HFFc6 (cell line): ENCODE measurements at regions not wholly inside any gene's neighbourhood (a gene's known extent, or its start where the extent isn't known, plus 50 kb on each side); places are given as distances from the start of the nearest gene placed in this dataset.

Source experiments
- DNase-seq: peaks from one replicate; pipeline ENCODE4 v3.0.0-alpha.2; 2018
- H3K27ac Mint-ChIP-seq: 2 replicates; pipeline ENCODE4 v1.8.0; 2020; ENCODE audit warnings: mild to moderate bottlenecking, mixed read lengths
- H3K27me3 Mint-ChIP-seq: 2 replicates; pipeline ENCODE4 v1.8.0; 2021; ENCODE audit warnings: mild to moderate bottlenecking, moderate library complexity, mixed read lengths; ENCODE audit not compliant: insufficient read depth
- H3K36me3 Mint-ChIP-seq: 2 replicates; pipeline ENCODE4 v1.8.0; 2021; ENCODE audit warnings: low read depth, mixed read lengths
- H3K4me1 Mint-ChIP-seq: 2 replicates; pipeline ENCODE4 v1.8.0; 2020; ENCODE audit warnings: low read depth, mixed read lengths
- H3K4me3 Mint-ChIP-seq: 2 replicates; pipeline ENCODE4 v1.8.0; 2020; ENCODE audit warnings: mild to moderate bottlenecking, moderate library complexity, mixed read lengths
- H3K9me3 Mint-ChIP-seq: 2 replicates; pipeline ENCODE4 v1.8.0; 2020; ENCODE audit warnings: mild to moderate bottlenecking, mixed read lengths
- TF ChIP-seq, protein P1 (sequence below): fragments of 200-600 bp; sonication (generic); IDR thresholded peaks from 2 replicates; pipeline ENCODE4 v1.5.0; 2021; ENCODE audit warnings: antibody characterized with exemption, mild to moderate bottlenecking

DNA sequence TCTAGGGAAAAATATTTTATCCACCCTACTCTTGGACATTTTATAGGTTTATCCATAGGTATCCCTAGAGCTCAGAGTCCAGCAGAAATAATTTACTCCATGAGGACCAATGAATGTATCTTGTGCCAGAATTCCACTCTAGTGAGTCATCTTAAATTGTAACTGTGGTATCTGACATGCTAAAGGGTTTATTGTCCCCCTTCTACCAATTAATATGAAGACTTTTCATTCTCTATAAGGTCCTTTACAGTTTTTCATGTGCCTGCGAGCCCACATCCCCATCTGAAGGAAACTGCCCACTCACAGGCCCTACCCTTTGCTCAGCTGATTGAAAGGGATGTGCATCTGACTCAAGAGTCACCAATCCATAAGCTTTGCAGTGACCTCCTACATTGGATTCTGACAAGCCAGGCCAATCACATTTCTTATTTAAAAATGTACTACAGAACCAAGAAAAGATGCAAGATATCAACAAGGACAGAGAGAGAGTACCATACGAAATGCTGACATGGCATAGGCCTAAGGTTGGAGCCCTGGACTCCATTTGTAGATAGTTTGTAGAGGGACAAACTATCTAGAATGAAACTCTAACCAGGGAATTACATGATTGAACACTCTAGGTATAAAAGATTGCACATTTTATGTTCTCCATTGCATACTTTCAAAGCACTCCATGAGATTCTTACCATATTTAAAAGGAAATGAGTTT is 93.4 kb upstream of the DEFB112 start:
- DNase-seq: no peak
- no peak overlapping the region for H3K27ac Mint-ChIP-seq
- no peaks in the 10 kb centered on the region for H3K36me3 Mint-ChIP-seq
- TF ChIP-seq, protein P1, sequence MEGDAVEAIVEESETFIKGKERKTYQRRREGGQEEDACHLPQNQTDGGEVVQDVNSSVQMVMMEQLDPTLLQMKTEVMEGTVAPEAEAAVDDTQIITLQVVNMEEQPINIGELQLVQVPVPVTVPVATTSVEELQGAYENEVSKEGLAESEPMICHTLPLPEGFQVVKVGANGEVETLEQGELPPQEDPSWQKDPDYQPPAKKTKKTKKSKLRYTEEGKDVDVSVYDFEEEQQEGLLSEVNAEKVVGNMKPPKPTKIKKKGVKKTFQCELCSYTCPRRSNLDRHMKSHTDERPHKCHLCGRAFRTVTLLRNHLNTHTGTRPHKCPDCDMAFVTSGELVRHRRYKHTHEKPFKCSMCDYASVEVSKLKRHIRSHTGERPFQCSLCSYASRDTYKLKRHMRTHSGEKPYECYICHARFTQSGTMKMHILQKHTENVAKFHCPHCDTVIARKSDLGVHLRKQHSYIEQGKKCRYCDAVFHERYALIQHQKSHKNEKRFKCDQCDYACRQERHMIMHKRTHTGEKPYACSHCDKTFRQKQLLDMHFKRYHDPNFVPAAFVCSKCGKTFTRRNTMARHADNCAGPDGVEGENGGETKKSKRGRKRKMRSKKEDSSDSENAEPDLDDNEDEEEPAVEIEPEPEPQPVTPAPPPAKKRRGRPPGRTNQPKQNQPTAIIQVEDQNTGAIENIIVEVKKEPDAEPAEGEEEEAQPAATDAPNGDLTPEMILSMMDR: no peak
- H3K9me3 Mint-ChIP-seq: peaks cover 15% of the 10 kb centered on the region
- H3K4me1 Mint-ChIP-seq: no peaks in the 10 kb centered on the region
- no peak overlapping the region for H3K4me3 Mint-ChIP-seq
- H3K27me3 Mint-ChIP-seq: no peaks in the 10 kb centered on the region

DNA sequence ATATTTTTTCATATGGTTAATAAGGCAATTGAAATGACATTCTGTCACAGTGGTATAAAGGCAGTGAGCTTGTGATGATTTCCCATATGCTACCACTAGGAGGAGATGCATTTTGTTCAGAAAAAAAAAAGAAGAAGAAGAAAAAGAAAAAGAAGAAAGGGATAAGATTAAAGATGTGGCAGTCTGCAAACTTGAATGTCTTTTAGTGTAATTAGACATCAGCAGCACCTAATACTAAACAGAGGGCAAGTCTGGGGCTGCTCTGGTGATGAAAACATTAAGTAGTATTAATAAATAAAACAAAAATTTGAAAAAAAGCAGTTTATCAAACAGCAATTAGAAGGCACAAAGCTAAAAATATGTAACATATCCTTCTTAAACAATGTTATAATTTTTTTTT is 95.4 kb upstream of the DEFB112 start:
- H3K9me3 Mint-ChIP-seq: peaks cover 13% of the 10 kb centered on the region
- DNase-seq: no peak
- no peak overlapping the region for H3K27ac Mint-ChIP-seq
- TF ChIP-seq, protein P1: peak; percentile 69
- no peaks in the 10 kb centered on the region for H3K4me1 Mint-ChIP-seq
- no peaks in the 10 kb centered on the region for H3K27me3 Mint-ChIP-seq
- H3K36me3 Mint-ChIP-seq: no peaks in the 10 kb centered on the region
- H3K4me3 Mint-ChIP-seq: no peak overlapping the region

DNA sequence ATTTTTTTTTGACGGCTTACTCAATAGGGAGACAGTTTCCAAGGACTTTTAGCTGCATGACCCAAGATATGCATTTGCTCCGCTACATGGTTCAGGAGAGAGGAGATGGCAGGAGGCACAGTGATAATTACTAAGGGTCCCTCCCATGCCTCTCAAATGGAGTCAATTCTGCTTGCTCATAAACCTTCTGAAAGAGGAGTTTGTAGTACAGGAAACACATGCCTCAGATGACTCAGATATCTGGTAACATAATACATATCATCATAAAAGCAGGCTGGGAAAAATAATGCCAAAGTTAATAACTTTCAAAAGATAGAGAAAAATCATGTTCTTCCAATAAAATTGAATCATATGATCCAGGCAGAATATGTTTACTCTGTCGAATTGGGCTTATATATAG is 97.6 kb upstream of the DEFB112 start:
- no peaks in the 10 kb centered on the region for H3K4me1 Mint-ChIP-seq
- TF ChIP-seq, protein P1: no peak
- H3K9me3 Mint-ChIP-seq: peaks cover 13% of the 10 kb centered on the region

DNA sequence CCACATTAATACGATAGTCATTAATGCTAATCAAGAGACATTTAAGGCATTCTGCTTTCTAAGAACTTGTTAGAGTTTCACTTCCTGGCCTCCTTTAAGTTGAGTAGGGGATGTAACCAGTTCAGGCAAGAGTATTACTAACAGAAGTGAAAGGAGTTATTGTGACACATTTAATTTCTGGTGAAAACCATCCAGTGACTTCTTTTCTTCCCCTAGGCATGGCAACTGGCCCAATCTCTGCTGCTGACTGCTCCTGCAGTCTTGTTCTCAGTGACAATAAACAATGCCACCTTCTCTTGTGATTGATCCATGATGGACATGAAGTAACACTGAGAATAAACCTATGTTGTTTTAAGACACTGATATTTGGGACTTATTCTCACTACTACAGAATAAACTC is 130.9 kb upstream of the DEFB112 start:
- no peaks in the 10 kb centered on the region; the same call in 1 of the 2 replicates for H3K27me3 Mint-ChIP-seq
- peaks cover 45% of the 10 kb centered on the region for H3K9me3 Mint-ChIP-seq
- no peak overlapping the region for H3K27ac Mint-ChIP-seq
- H3K4me3 Mint-ChIP-seq: no peak overlapping the region
- H3K36me3 Mint-ChIP-seq: no peaks in the 10 kb centered on the region
- no peak for DNase-seq
- no peaks in the 10 kb centered on the region for H3K4me1 Mint-ChIP-seq
- TF ChIP-seq, protein P1: no peak

More for the DNA sequence above, 97.6 kb upstream of the DEFB112 start:
- H3K4me3 Mint-ChIP-seq: no peak overlapping the region
- no peaks in the 10 kb centered on the region for H3K27me3 Mint-ChIP-seq
- DNase-seq: no peak
- H3K27ac Mint-ChIP-seq: no peak overlapping the region
- no peaks in the 10 kb centered on the region for H3K36me3 Mint-ChIP-seq

DNA sequence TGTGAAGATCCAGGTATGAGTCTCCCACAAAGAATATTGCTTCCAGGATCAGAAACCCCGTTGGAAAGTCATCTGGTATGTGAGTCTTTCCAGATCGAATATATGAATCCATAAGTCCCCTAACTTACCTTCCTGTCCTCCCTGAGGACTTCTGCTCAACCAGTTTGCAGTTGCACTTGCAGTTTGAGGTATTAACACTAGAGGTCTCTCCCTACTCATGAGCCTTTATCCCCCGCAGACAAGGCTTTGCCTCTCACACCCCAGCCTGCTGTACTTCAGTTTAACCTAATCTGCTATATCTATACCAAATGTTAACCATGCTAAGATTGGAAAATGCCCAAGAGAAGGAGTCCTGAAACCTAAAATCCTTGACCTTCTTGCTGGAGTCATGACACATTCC is 135.3 kb upstream of the DEFB112 start:
- TF ChIP-seq, protein P1: no peak
- no peak for DNase-seq
- no peaks in the 10 kb centered on the region; the same call in 1 of the 2 replicates for H3K27me3 Mint-ChIP-seq
- no peak overlapping the region for H3K27ac Mint-ChIP-seq
- peaks cover 46% of the 10 kb centered on the region for H3K9me3 Mint-ChIP-seq
- H3K4me1 Mint-ChIP-seq: no peaks in the 10 kb centered on the region
- no peaks in the 10 kb centered on the region for H3K36me3 Mint-ChIP-seq
- H3K4me3 Mint-ChIP-seq: no peak overlapping the region
